PC-3 (cell line): ENCODE measurements at regions not wholly inside any gene's neighbourhood (a gene's known extent, or its start where the extent isn't known, plus 50 kb on each side); places are given as distances from the start of the nearest gene placed in this dataset.

ENCODE experiments used
- EZH2phosphoT487 ChIP-seq: fragments of 300-600 bp; sonication (generic); IDR thresholded peaks from 2 replicates; pipeline ENCODE4 v1.6.1; 2018; ENCODE audit warnings: mild to moderate bottlenecking, antibody characterized with exemption, low read length, borderline replicate concordance
- TF ChIP-seq, protein P1 (sequence below): fragments of 300-600 bp; sonication (generic); conservative IDR thresholded peaks from 2 replicates; pipeline ENCODE4 v1.5.1; 2017; ENCODE audit warnings: antibody characterized with exemption, low read depth, mild to moderate bottlenecking, low read length

DNA sequence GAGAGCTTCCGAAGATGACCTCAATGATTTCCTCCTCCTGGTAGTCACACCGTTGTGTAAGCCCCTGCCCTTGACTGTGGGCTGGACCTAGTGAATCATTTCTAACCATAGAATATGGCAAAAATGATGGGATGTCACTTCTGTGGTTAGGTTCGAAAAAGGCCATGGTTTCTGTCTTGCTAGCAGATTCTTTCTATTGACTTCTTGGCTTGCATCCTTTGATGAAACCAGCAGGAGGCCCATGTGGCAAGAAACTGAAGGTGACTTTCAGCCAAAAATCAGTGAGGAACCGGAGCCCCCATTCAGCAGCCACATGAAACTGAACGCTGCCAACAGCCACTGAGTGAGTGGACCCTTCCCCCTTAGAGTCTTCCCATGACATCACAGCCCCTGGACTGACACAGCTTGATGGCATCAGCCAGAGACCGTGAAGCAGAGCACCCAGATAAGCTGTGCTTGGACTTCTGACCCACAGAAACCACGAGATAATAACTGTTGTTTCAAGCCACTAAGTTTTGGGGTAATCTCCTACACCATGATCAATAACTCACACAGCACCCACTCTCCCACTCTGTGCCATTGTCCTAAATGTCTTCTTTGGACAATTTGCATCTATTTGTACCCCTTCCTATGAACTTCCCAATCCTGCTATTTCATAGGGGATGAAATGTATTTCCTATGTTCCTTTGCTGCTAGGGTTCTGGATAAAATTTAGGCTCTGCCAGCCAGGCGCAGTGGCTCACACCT lies 148.0 kb upstream of the STX18 start:
- TF ChIP-seq, protein P1, sequence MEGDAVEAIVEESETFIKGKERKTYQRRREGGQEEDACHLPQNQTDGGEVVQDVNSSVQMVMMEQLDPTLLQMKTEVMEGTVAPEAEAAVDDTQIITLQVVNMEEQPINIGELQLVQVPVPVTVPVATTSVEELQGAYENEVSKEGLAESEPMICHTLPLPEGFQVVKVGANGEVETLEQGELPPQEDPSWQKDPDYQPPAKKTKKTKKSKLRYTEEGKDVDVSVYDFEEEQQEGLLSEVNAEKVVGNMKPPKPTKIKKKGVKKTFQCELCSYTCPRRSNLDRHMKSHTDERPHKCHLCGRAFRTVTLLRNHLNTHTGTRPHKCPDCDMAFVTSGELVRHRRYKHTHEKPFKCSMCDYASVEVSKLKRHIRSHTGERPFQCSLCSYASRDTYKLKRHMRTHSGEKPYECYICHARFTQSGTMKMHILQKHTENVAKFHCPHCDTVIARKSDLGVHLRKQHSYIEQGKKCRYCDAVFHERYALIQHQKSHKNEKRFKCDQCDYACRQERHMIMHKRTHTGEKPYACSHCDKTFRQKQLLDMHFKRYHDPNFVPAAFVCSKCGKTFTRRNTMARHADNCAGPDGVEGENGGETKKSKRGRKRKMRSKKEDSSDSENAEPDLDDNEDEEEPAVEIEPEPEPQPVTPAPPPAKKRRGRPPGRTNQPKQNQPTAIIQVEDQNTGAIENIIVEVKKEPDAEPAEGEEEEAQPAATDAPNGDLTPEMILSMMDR: no peak
- TF ChIP-seq EZH2phosphoT487: no peak
